G401 (cell line): ENCODE measurements at regions not wholly inside any gene's neighbourhood (a gene's known extent, or its start where the extent isn't known, plus 50 kb on each side); places are given as distances from the start of the nearest gene placed in this dataset.

Experiments used
- DNase-seq: peaks from one replicate; pipeline ENCODE4 v3.0.0-alpha.2; 2015; ENCODE audit warnings: low spot score
- in situ Hi-C: cut with HindIII; loops from 2 replicates; pipeline ENCODE4 v1.10.0; 2016; ENCODE audit warnings: low sequenced_read_pairs, mixed read lengths

GRCh38 chr20:6212903-6213302 is 90.1 kb upstream of the FERMT1 start:
- in situ Hi-C loops: no loop called here
- no peak for DNase-seq

- in situ Hi-C loops: no loop called here
- no peak for DNase-seq
Measured at GRCh38 chr20:6209093-6209492, 86.3 kb upstream of the FERMT1 start.

GRCh38 chr20:6200092-6200491 is 77.3 kb upstream of the FERMT1 start:
- no peak for DNase-seq
- in situ Hi-C loops: no loop called here

- no peak for DNase-seq
- in situ Hi-C loops: no loop called here
Measured at GRCh38 chr20:6185268-6185667, 62.4 kb upstream of the FERMT1 start.

GRCh38 chr20:6184086-6184485 is 61.3 kb upstream of the FERMT1 start:
- in situ Hi-C loops: no loop called here
- DNase-seq: no peak

- DNase-seq: no peak
- in situ Hi-C loops: no loop called here
Measured at GRCh38 chr20:6180531-6180930, 57.7 kb upstream of the FERMT1 start.

GRCh38 chr20:6178537-6178936 is 55.7 kb upstream of the FERMT1 start:
- in situ Hi-C loops: no loop called here
- peak; percentile 23 for DNase-seq

- DNase-seq: no peak
- in situ Hi-C loops: no loop called here
Measured at GRCh38 chr20:6173481-6173880, 50.7 kb upstream of the FERMT1 start.
